Tibial nerve (tissue), 4 donors: ENCODE measurements at regions not wholly inside any gene's neighbourhood (a gene's known extent, or its start where the extent isn't known, plus 50 kb on each side); places are given as distances from the start of the nearest gene placed in this dataset.

Source experiments
- CTCF ChIP-seq, 5 experiments: fragments of 200-600 bp in 3 of 5; fragments of 450-650 bp in 2 of 5; sonication (generic) in 3 of 5; IDR thresholded peaks; one replicate each; pipeline ENCODE4 v1.5.1; 2016 to 2019; ENCODE audit warnings: antibody characterized with exemption in 5 of 5, mild to moderate bottlenecking in 3 of 5, moderate library complexity in 2 of 5
- EP300 ChIP-seq, 2 donors: sonication (generic); formaldehyde crosslinking; IDR thresholded peaks; one replicate each; pipeline ENCODE4 v1.6.1; 2017; ENCODE audit warnings: antibody characterized with exemption in 2 of 2, mild to moderate bottlenecking in 1 of 2

GRCh38 chr5:162227075-162227474 is 159.5 kb downstream of the GABRG2 start:
- TF ChIP-seq CTCF (IDR thresholded peaks at IDR 0.05) (no peak), EP300 (IDR thresholded peaks at IDR 0.05) (no peak)
